Middle frontal gyrus (tissue), 1 donor: ENCODE measurements at regions not wholly inside any gene's neighbourhood (a gene's known extent, or its start where the extent isn't known, plus 50 kb on each side); places are given as distances from the start of the nearest gene placed in this dataset.
A peak's percentile ranks its signal among the peaks of the same experiment; 100 is the strongest.

Source experiments
- DNase-seq: peaks from one replicate; pipeline ENCODE4 v3.0.0-alpha.2; 2015; ENCODE audit warnings: low spot score; ENCODE audit errors: extremely low spot score

- no peak for DNase-seq
Measured at GRCh38 chr7:98465022-98465421, 64.1 kb upstream of the BAIAP2L1 start.

DNA sequence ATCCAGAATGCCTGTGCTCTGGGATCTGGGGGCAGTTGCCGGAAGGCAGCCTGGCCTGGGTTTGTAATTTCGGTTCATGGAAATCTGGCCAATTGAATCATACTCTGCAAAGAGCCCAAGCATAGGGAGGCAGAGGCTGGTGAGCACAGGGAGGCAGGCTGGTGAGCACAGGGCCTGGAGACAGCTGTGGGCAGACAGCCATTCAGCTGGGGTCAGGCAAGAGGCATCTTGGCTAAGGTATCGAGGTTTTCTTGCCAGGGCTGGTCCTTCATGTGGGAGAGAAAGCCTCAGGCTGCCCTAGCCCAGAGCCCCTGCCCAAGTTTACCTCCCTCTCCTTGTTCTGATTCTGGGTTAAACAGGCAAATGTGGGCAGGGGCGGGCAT lies 63.7 kb upstream of the BAIAP2L1 start:
- DNase-seq: peak; percentile 14

DNA sequence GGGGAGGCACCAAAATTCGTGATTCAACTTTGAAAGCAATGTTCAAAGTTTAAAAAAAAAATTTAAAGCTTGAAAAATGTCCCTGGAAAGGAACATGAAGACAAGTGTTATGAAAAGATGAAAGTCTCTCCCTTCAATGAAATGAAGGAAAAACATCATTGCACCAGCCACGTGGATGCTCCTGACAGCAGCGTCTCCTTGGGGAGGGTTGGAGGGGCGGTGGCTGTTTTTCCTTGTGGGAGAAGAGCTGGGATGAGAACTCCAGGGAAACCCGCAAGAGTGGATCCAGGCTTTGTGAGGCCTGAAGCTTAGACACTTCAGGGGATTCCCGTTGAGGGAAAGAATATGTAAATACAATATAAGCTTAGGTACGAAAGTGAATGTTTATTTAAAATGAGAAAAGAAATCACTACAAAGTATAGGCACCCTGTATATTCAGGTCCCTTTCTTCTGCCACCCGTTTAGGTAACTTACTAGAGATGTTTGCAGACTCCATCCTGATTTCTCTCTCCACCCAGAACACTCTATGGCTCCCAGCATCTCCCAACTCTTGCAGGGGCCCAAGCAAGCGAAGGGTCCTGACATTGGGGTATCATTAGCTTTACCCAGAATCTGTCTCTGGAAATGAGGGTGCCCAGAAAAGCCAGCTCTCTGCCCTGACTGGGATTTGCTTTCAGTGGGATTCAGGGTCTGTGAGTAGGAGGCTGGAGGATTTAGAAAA lies 63.1 kb upstream of the BAIAP2L1 start:
- DNase-seq: peak; percentile 8

GRCh38 chr7:98462911-98463633 lies 62.2 kb upstream of the BAIAP2L1 start:
- no peak for DNase-seq

GRCh38 chr7:98460902-98461301 lies 60.0 kb upstream of the BAIAP2L1 start:
- no peak for DNase-seq

DNA sequence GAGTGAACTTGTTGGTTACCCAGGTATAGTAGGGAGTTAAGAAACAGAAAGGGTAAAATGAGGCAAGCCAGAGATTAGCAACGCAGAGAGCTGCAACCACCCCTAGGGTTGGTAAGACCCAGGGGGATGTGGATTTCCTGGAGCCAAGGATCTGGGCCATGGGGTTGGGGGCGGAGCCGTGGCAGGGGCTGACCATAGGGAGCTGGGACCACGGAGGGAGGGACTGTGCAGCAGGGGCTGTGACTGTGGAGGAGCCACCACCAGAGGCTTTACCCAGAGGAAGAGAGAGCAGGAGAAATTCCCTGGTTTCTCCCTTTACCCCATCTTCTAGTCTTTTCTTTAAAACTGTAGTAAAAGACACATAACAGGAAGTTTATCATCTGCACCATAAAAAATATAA lies 58.6 kb upstream of the BAIAP2L1 start:
- DNase-seq: no peak

DNA sequence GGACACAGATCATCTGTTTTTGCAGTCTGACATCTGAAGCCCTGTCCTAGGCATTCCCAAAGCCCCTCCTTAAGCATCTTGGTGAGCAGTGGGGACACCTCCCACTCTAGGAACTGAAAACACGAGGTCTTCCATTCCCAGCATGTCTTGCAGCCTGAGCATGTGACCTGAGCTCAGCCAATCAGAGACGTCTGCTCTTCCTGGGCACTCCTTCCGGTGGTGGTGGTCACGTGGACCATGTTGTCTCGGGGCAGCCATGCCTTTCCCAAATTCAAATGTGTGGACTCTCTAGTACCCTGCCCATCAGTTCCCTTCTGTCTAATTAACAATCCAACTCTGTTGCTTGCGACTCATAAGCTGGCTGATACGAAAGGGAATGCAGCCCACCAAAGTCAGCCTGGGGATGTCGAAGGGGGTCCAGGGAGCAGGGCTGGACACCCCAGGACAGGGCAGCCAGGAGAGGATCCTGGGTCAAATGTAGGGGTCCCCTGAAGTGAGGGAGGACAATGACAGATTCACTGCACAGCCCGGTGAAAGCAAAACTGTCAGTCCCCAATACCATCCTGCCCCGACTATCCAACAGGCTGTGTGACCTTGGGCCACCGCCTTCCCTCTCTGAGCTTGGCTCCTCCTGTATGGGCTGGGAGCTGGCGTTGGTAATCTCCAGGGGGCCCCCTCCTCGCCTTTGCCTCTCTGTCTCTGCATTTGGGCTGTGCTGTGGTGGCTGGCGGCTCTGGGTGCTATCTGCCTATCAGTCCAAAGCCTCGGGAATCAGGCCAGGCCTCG lies 57.4 kb upstream of the BAIAP2L1 start:
- DNase-seq: no peak

DNA sequence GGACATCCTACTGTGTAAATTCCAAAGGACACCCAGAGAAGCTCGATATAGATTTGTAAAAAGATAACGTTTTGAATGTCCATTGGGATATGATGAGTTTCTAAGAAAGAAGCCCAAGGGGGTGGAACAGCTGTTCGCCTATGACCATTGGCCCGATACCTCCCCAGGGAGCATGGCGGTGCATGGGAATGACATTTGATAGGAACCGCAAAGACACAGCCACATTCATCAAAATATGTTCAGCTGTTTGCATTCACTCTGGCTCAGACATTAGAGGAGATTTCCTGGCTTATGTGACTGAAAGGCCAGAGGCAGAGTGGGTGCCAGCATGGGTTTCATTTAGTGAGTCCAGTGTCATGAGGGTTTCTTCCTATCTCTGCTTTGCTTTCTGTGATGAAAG lies 56.0 kb upstream of the BAIAP2L1 start:
- DNase-seq: no peak

DNA sequence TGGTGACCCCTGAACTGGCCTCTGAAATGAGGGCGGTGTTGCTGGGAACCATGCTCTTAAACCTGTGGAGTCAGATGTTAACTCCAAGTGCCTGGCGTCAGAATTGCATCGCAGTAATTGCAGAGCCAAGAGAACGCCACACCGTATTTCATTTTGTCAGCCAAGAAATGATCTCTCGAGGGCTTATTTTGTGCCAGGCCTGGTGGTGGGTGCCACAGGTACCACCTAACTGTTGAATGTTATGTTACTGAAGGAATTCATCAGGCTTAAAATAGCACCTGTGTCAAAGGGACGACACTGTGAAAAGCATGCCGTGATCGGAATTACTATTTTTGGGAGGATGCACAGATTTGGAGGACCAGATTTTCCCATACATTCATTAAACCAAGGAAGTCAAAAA lies 51.9 kb upstream of the BAIAP2L1 start:
- no peak for DNase-seq
